GM18868 (cell line): ENCODE measurements at regions not wholly inside any gene's neighbourhood (a gene's known extent, or its start where the extent isn't known, plus 50 kb on each side); places are given as distances from the start of the nearest gene placed in this dataset.
"Not testable (repeated sequence)": the region's sequence is repeated elsewhere in the genome, so short reads cannot be mapped to it uniquely, and the experiment has no call there.

Experiments used
- ATAC-seq: cut with Tn5 transposase; IDR thresholded peaks from one replicate; pipeline ENCODE4 v1.9.1; 2021; ENCODE audit warnings: mild to moderate bottlenecking, moderate library complexity; ENCODE audit not compliant: unreplicated experiment

GRCh38 chr1:67482733-67483482 lies 52.7 kb upstream of the SERBP1 start:
- ATAC-seq: no peak

GRCh38 chr1:67484492-67484891 lies 54.3 kb upstream of the SERBP1 start:
- no peak for ATAC-seq

DNA sequence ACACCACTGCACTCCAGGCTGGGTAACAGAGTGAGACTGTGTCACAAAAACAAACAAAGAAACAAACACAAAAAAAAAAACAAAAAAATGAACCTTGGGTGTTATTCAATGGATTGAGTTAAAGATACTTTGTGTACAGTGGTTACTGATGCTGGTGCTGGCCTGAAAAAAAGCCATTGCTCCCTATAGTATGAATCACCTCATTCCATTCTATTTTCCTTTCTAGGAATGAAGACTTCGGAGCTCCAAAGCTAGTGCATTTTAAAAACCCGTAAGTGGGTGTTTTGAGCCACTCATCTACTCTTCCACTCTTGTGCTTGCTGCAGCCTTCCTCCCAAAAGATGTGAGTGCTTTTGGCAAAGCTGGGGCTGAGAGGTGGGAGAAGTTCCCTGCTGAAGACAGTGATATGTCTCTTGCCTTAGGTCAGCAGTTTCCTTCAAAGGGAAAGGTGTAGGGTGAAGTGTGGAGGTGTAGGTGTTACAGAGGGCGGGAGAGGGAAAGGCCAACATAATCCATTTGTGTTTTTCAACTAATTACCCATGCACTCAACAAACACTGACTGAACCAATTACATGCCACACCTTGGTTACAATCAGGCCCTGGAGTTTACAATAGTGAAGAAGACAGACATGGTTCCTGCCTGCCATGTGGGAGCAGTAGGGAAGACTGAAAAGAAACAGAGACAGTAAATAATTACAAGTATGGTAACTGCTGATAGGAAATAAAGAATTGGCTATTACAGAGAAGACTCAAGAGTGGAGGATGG lies 55.0 kb upstream of the SERBP1 start:
- no peak for ATAC-seq

GRCh38 chr1:67489643-67490042 lies 59.4 kb upstream of the SERBP1 start:
- peak; percentile 89 for ATAC-seq

DNA sequence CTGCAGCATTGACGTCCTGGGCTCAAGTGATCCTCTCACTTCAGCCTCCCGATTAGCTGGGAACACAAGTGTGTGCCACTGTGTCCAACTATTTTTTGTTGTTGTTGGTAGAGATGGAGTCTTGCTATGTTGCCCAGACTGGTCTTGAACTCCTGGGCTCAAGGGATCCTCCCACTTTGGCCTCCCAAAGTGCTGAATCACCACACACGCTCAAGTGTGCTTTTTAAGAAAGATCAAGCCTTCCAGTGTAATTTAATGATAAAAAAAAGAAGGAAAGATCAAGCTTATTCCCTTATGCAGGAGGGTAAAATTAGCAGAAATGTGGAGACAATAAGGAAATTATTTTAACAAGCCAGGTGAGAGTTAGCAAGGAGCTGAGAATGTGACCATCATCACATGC lies 61.1 kb upstream of the SERBP1 start:
- no peak for ATAC-seq

DNA sequence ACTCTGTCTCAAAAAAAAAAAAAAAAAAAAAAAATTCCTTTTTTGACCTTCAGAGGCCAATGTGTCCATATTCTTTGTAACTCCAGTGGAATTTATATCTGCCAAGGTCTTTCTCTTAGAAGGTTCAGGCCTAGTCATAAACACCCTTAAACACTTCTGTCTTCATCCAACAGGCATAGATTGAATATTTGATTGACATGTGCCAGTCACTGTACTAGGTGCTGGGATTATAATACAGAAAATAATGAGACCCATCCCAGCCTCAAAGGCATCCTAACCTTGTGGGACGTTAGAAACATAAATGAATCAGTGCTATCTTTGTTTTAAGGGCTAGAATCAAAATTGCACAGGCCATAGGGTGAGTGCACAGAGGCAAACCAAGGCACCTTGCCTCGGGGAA lies 62.9 kb upstream of the SERBP1 start:
- no peak for ATAC-seq

- ATAC-seq: no peak
Observed at GRCh38 chr1:67495327-67495726, 65.1 kb upstream of the SERBP1 start.

DNA sequence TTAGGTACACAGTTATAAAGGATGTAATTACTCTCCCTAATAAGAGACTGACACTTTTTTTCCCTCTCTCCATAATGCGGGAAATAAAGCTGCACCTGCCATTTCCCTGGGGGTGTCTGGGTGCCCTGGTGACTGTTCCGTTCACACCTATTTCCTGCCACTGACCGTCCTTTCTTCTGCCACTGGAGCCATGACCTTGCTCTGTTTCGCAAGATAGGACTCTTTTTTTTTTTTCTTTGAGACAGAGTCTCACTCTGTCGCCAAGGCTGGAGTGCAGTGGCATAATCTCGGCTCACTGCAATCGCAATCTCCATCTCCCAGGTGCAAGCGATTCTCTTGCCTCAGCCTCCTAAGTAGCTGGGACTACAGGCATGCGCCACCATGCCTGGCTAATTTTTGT lies 66.1 kb upstream of the SERBP1 start:
- no peak for ATAC-seq

DNA sequence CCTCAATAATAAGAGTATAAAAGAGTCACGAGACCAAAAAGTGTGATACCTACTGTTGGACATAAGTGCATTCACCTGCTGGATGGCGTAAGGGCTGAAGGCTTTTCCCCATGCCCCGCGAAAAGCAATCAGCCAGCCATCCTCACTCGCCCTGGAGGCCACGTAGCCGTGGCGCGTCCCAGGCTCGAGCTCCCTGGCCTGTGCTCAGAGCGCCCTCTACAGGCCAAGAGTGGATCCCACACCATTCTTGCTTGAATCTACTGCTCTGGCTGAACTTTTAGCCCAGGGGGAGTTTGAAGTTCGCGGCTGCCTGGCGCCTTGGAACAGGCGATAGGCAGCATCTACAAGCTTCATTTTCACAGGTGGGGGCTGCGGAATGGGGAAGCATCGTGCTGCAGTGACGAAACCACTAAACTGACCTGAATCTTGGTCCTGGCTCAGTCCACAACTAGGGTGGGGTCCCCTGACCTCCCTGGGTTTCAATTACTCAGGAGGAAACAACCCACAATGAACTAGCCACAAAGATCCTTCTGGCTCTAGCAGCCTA lies 70.3 kb upstream of the SERBP1 start:
- ATAC-seq: peak; percentile 98

DNA sequence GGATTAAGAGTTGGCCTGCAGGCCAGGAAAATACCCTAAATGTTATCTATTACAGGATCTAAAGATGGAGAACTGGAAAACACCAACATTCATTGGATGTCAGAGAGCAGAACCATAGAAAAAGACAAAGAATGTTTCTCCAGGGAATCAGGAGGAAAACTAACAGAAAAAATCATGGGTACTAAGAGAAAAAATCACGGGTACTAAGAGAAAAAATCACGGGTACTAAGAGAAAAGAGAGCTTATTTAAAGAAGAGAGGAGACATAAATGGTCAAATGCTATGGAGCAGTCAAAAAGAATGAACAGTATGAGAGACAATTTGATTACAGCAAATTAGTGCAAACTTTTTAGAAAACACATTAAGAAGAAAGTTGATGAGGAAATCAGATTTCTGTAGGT lies 73.8 kb upstream of the SERBP1 start:
- no peak for ATAC-seq

DNA sequence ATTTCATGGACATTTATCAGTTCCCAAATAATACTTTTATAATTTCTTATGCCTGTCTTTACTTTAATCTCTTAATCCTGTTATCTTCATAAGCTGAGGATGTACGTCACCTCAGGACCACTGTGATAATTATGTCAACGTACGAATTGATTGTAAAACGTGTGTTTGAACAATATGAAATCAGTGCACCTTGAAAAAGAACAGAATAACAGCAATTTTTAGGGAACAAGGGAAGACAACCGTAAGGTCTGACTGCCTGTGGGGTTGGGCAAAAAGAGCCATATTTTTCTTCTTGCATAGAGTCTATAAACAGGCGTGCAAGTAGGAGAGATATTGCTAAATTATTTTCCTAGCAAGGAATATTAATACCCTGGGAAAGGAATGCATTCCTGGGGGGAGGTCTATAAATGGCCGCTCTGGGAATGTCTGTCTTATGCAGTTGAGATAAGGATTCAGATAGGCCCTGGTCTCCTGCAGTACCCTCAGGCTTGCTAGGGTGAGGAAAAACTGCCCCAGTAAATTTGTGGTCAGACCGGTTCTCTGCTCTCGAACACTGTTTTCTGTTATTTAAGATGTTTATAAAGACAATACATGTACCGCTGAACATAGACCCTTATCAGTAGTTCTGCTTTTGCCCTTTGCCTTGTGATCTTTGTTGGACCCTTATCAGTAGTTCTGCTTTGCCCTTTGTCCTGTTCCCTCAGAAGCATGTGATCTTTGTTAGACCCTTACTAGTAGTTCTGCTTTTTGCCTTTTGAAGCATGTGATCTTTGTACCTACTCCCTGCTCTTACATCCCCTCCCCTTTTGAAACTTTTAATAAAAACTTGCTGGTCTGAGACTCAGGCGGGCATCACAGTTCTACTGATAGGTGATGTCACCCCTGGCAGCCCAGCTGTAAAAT lies 83.4 kb upstream of the SERBP1 start:
- ATAC-seq: not testable (repeated sequence)

GRCh38 chr1:67514300-67514699 lies 84.1 kb upstream of the SERBP1 start:
- ATAC-seq: no peak

GRCh38 chr1:67514786-67515185 lies 84.6 kb upstream of the SERBP1 start:
- ATAC-seq: no peak

- no peak for ATAC-seq
Observed at GRCh38 chr1:67515324-67516080, 85.3 kb upstream of the SERBP1 start.

DNA sequence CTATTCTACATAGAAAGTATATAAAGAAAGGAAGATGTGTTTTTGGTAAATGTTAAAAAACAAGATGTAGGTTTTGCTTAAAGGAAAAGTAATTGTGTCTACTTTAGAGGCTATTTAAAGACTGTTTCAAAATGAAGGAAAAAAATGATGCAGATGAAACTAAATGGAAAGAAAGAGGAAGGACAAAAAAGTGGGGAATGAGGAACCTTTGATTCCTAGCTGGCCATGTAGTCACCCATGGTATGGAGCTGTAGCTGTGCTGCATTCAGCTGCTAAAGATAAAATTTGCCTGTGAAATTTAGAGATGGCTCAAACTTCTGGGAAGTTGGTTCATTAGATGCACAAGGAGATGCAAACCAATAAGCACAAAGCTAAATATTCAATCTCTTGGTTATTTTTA lies 86.8 kb upstream of the SERBP1 start:
- no peak for ATAC-seq

- no peak for ATAC-seq
Observed at GRCh38 chr1:67522001-67522441, 91.8 kb upstream of the SERBP1 start.

DNA sequence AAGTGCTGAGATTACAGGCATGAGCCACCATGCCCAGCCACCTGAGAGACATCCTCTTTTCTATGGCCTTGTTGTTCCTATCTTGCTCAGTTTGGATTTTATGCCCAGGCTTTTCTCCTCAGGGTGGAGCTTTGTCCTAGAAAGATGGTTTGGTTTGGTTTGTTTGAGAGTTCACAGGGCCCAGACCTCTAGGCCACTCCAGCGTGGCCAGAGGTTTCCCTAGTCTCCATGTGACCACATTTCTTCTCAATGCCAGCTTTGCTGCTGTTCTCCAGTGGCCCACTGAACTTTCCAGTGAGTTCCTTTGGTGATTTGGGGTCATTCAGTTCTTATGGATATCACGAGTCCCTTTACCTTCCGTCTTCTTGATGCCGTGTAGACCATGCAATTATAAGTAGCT lies 92.6 kb upstream of the SERBP1 start:
- no peak for ATAC-seq

DNA sequence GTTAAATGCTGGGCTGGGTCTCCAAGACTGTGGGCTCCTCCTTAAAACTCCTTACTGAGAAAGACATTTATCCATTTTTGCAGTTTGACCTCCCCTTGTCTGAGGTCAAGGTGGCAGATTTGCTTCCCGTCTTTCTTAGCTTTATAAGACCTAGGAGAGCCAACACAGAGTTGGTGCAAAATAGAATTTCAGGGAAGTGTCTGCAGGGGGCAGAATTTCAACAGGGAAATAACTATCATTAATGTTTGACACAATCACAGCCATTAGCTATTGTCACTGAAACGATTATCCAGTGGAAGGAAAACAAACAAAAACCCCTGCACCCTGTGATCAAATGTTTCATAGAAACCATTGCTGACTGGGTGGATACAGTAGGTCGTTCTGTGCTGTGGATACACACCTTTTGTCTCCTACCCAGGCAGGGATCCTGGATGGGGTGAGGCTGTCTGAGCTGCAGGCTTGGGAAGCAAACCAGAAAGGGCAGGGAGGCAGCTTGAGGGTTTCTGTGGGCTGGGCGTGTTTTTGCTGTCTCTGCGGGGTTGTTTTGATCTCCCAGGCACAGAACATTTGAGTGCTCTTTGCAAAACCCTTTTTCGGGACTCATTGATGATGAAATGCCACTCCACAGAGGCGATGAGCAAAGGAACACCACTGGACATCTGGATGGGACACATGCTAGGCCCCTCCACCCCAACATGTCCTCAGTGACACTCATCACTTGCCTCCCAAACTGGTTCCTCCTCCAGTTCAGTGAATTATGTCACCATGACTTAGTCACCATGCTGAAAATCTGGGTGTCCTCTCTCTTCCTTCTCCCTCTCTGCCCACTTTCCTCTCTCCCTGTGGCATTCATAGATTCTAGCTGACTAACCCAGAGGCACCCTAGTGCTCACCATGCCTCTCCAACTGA lies 94.2 kb upstream of the SERBP1 start:
- no peak for ATAC-seq

DNA sequence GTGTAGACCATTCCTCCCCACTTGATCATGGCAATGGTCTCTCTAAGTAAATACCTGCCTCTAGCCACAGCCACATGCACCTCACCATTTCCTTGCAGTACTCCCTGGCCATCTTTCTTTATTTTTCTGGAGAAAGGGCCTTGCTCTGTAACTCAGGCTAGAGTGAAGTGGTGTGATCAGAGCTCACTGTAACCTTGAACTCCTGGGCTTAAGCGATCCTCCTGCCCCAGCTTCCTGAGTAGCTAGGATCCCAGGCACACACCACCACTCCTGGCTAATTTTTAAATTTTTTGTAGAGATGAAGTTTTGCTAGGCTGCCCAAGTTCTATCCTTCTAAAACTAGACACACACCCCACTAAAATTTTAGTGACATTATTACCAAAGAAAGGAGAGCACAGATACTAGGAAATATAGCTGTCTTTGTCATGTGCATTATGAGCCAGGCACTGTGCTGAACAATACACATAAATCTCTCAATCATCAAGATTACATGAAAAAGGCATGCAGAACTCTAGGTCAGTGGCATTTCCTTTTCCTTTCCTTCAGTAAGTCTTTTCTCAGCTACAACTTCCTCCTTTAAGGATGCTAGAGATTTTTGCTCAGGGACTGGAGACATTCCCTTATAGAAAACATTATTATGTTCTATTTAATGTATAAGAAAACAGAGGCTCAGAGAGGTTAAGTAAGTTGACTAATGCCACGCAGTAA lies 95.0 kb upstream of the SERBP1 start:
- ATAC-seq: no peak
